Karpas-422 (cell line): ENCODE measurements at regions not wholly inside any gene's neighbourhood (a gene's known extent, or its start where the extent isn't known, plus 50 kb on each side); places are given as distances from the start of the nearest gene placed in this dataset.

Experiments
- DNase-seq: peaks from one replicate; pipeline ENCODE4 v3.0.0-alpha.2; 2015
- H2AFZ ChIP-seq: fragments of 200-600 bp; sonication (generic); 2 replicates; pipeline ENCODE4 v1.6.1; 2014; ENCODE audit warnings: antibody characterized with exemption, low read length, mixed read lengths
- H3K27ac ChIP-seq: fragments of 200-600 bp; sonication (generic); 2 replicates; pipeline ENCODE4 v1.5.1; 2014; ENCODE audit warnings: mild to moderate bottlenecking, low read length, moderate library complexity
- H3K27me3 ChIP-seq: fragments of 200-600 bp; sonication (generic); 2 replicates; pipeline ENCODE4 v1.6.1; 2014; ENCODE audit warnings: low read length, mixed read lengths
- H3K36me3 ChIP-seq: fragments of 200-600 bp; sonication (generic); 2 replicates; pipeline ENCODE4 v1.6.1; 2014; ENCODE audit warnings: low read length, mixed read lengths; ENCODE audit not compliant: insufficient read depth
- H3K4me1 ChIP-seq: fragments of 200-600 bp; sonication (generic); 2 replicates; pipeline ENCODE4 v1.6.1; 2014; ENCODE audit warnings: mild to moderate bottlenecking, low read length, mixed read lengths
- H3K4me2 ChIP-seq: fragments of 200-600 bp; sonication (generic); 2 replicates; pipeline ENCODE4 v1.6.1; 2014; ENCODE audit warnings: low read length, low read depth, mild to moderate bottlenecking; ENCODE audit not compliant: poor library complexity, severe bottlenecking
- H3K4me3 ChIP-seq: fragments of 200-600 bp; sonication (generic); 2 replicates; pipeline ENCODE4 v1.5.1; 2014; ENCODE audit warnings: mild to moderate bottlenecking, antibody characterized with exemption, low read length, mixed read lengths
- H3K79me2 ChIP-seq: fragments of 200-600 bp; sonication (generic); 2 replicates; pipeline ENCODE4 v1.6.1; 2014; ENCODE audit warnings: mild to moderate bottlenecking, low read length, mixed read lengths
- H3K9ac ChIP-seq: fragments of 200-600 bp; sonication (generic); 2 replicates; pipeline ENCODE4 v1.6.0; 2014; ENCODE audit warnings: low read length
- H3K9me2 ChIP-seq: fragments of 200-600 bp; sonication (generic), shearing (Covaris generic); replicated peaks from 2 replicates; pipeline ENCODE4 v1.6.0; 2014; ENCODE audit warnings: mild to moderate bottlenecking, low read length, moderate library complexity; ENCODE audit not compliant: insufficient read depth
- H3K9me3 ChIP-seq: fragments of 300-700, 200-600 bp; sonication (generic); 2 replicates; pipeline ENCODE4 v1.6.1; 2014; ENCODE audit warnings: low read length, mixed read lengths
- H4K20me1 ChIP-seq: fragments of 200-600 bp; sonication (generic); 2 replicates; pipeline ENCODE4 v1.6.1; 2014; ENCODE audit warnings: mild to moderate bottlenecking, antibody characterized with exemption, low read length, low read depth; ENCODE audit not compliant: insufficient read depth

DNA sequence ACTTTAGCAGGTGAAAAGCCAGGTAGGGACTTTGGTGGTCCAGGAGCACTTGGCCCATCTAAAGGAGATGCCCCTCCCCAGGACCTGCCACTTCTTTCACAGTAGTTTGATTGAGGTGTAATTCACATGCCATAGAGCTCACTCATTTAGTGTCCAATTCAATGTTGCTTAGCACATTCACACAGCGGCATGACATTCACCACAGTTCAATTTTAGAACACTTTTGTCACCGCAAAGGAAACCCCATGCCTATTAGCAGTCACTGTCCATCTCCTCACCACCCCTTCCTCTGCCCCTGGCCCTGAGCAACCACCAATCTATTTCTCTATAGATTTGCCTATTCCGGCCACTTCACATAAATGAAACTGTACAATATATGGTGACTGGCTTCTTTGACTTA, 211.6 kb upstream of the ZMIZ1 start:
- H3K27me3 ChIP-seq = no peaks in the 10 kb centered on the region
- H3K36me3 ChIP-seq = no peaks in the 10 kb centered on the region
- H2AFZ ChIP-seq = no peak overlapping the region
- no peak overlapping the region for H3K9ac ChIP-seq
- H3K9me2 ChIP-seq = no peaks in the 10 kb centered on the region
- DNase-seq = no peak
- no peak overlapping the region for H3K27ac ChIP-seq
- peaks cover 18% of the 10 kb centered on the region for H3K4me1 ChIP-seq
- no peaks in the 10 kb centered on the region for H3K9me3 ChIP-seq
- H3K4me2 ChIP-seq = no peak overlapping the region
- no peaks in the 10 kb centered on the region for H4K20me1 ChIP-seq
- no peak overlapping the region for H3K4me3 ChIP-seq
- H3K79me2 ChIP-seq = no peaks in the 10 kb centered on the region

DNA sequence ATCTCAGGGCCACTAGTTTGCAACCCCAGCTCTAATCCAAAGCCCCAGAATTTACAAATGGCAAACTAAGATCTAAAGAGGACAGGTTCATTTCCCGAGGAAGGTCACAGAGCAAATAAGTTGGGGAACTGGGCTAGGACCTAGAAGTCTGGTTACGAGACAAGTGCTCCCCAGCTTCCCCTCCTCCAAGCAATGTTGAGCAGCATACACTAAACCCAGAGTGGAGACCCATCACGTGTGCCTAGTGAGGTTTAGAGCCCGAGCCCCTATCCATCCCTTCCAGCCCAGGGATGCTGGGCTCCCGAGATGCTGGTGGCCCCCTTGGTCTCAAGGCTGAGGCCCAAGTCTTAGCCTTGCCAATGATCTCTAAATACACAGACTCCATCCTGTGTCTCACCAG, 209.5 kb upstream of the ZMIZ1 start:
- Histone ChIP-seq H3K9me2 (no peaks in the 10 kb centered on the region), H3K36me3 (no peaks in the 10 kb centered on the region), H3K4me2 (no peak overlapping the region), H4K20me1 (no peaks in the 10 kb centered on the region), H3K9ac (no peak overlapping the region), H3K4me1 (peaks cover 18% of the 10 kb centered on the region), H3K4me3 (no peak overlapping the region), H3K9me3 (no peaks in the 10 kb centered on the region), H3K79me2 (no peaks in the 10 kb centered on the region), H3K27me3 (no peaks in the 10 kb centered on the region), H2AFZ (no peak overlapping the region), H3K27ac (no peak overlapping the region)
- no peak for DNase-seq

DNA sequence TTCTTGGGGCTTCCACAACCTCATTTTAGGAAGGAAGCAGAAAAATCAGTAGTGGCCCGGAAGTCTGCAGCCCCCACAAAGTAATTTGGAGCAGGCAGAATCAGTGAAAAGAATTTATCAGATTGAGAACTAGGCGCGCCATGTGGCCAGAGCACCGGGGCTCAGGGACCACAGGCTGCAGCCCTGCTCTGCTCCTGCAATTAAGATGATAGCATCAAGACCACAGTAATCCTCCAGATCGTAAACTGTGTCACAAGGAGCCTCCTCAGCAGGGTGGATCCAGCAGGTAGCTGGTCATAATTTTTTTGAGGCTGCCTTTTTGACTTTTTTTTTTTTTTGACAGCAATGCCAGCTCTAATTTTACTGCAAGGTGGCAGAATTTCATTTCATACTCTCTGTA, 209.0 kb upstream of the ZMIZ1 start:
- no peak overlapping the region for H3K4me2 ChIP-seq
- H3K27me3 ChIP-seq = no peaks in the 10 kb centered on the region
- no peak overlapping the region for H2AFZ ChIP-seq
- no peaks in the 10 kb centered on the region for H3K9me3 ChIP-seq
- H3K27ac ChIP-seq = no peak overlapping the region
- H3K4me1 ChIP-seq = peaks cover 18% of the 10 kb centered on the region
- H3K36me3 ChIP-seq = no peaks in the 10 kb centered on the region
- H3K9ac ChIP-seq = no peak overlapping the region
- no peak overlapping the region for H3K4me3 ChIP-seq
- no peaks in the 10 kb centered on the region for H3K9me2 ChIP-seq
- no peak for DNase-seq
- no peaks in the 10 kb centered on the region for H4K20me1 ChIP-seq
- no peaks in the 10 kb centered on the region for H3K79me2 ChIP-seq

DNA sequence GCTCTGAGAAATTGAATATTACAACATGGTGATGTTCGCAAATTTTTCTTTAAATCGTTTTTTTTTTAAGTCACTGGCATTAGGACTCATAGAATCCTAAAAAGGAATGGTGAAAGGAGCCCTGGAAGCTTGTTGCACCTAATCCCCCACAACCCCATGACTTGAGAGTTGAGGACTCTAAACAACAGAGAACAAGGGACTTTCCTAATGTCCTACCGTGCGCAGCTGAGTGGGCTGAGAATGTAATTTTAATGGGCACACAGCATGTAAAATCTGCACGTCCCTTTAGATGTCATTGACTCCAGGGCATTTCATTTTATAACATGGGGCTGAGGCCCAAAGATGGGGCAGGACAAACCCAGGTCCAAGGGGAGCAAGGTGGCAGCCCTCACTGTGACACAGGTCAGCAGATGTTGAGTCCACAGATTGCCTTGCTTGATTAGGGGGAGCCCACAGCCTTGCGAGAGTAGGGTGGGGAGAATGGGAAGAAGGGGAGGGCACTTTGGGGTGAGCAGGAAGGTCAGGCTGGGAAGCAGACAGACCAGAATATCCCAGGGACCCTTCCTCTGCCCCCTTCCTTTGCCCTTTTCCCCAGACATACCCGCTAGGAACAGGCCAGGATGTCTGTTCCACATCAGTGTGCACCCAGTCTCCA, 208.4 kb upstream of the ZMIZ1 start:
- peaks cover 18% of the 10 kb centered on the region for H3K4me1 ChIP-seq
- no peaks in the 10 kb centered on the region for H4K20me1 ChIP-seq
- H3K27me3 ChIP-seq = no peaks in the 10 kb centered on the region
- no peak overlapping the region for H3K27ac ChIP-seq
- H3K9me2 ChIP-seq = no peaks in the 10 kb centered on the region
- H3K4me2 ChIP-seq = no peak overlapping the region
- no peak overlapping the region for H3K9ac ChIP-seq
- H3K9me3 ChIP-seq = no peaks in the 10 kb centered on the region
- no peaks in the 10 kb centered on the region for H3K36me3 ChIP-seq
- H3K79me2 ChIP-seq = no peaks in the 10 kb centered on the region
- DNase-seq = no peak
- no peak overlapping the region for H3K4me3 ChIP-seq
- no peak overlapping the region for H2AFZ ChIP-seq

DNA sequence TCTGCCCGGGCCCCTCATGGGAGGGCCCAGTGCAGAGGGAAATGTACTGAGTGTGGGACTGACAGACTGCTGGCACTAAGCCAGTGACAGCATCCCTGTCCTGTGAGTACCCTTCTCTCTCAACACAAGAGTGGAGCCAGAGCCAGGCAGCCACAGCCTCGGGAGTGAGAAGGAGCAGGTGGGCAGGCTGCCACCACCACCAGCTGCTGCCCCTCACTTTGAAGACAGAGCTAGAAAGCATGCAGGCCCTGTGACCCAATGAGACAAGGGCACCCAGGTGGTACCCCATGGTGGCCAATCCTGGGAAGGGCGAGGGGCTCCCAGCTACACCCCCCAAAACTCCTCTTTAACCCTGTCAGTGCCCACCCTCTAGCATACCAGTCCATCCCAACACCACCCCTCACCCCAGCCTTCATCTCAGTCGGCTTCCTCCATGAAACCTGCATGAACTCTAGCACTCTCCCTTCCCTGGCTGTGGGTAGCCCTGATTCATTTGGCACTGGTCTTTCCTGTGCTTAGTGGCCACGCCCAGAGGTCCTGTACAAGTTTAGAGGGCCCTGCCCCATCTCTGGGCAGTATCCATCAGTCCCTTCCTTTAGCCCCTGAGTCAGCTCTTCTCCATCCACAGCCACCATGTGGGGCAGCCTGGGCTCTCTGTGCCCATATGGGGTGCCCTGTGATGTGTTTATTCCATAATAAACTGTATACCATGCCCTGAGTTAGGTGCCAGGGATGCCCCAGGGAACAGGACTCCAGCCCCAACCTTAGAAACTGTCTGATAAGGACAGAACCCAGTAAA, 207.0 kb upstream of the ZMIZ1 start:
- Histone ChIP-seq H3K27ac (no peak overlapping the region), H3K36me3 (no peaks in the 10 kb centered on the region), H2AFZ (no peak overlapping the region), H3K4me2 (no peak overlapping the region), H3K9ac (no peak overlapping the region), H3K9me3 (no peaks in the 10 kb centered on the region), H3K9me2 (no peaks in the 10 kb centered on the region), H3K4me1 (peaks cover 18% of the 10 kb centered on the region), H4K20me1 (no peaks in the 10 kb centered on the region), H3K4me3 (no peak overlapping the region), H3K79me2 (no peaks in the 10 kb centered on the region), H3K27me3 (no peaks in the 10 kb centered on the region; the same call in 1 of the 2 replicates)
- DNase-seq = no peak

DNA sequence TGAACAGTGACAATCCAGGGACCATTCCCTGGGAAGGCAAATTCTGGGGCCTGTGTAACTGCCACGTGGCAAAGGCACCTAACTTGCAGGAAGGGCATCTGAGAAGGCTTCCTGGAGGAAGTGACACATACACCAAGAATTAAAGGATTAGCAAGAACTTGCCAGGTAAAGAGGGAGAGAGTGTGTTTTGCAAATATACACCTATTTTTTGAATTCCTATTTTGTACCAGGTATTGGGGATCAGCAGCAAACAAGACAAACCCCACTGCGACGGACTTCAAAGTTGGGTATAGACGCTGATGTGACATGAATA, 206.5 kb upstream of the ZMIZ1 start:
- peaks cover 18% of the 10 kb centered on the region for H3K4me1 ChIP-seq
- H2AFZ ChIP-seq = no peak overlapping the region

DNA sequence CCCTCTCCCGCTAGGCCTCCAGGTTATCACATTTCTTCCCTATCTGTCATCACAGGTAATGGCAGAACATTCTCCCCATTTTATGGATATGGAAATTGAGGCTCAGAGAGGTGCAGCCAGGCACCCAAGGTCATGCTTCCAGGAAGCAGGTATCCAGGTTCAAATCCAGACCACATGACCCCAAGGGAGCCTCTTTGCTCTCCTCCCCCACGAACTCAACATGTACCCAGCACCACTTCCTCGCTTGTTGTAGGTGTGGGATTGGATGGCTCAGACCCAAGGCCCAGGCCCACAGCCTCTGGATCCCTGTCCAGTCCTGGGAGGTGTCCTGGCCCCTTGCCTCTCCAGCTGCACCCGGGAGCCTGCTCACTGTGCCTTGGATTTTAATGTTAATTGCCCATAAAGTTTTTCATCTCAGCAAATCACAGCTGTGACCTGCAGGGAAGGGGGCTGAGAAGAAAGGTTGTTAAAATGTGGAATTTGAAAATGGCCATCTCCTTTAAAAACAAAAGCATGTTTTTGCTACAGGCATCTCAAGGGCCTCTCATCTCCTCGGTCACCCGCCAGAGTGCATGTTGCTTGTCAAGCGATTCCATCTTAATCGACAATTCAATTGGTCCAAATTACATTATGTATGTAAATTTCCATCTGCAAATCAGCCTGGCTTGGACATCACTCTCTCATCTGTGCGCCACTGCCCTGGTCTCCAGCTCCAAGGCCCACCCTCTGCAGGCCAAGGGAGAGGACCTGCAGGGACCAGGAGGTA, 205.4 kb upstream of the ZMIZ1 start:
- H3K4me1 ChIP-seq = peaks cover 11% of the 10 kb centered on the region
- H3K27ac ChIP-seq = no peak overlapping the region
- no peaks in the 10 kb centered on the region for H3K9me2 ChIP-seq
- no peak overlapping the region for H3K9ac ChIP-seq
- no peak for DNase-seq
- H4K20me1 ChIP-seq = no peaks in the 10 kb centered on the region
- no peak overlapping the region for H3K4me3 ChIP-seq
- H3K9me3 ChIP-seq = no peaks in the 10 kb centered on the region
- no peak overlapping the region for H2AFZ ChIP-seq
- H3K4me2 ChIP-seq = no peak overlapping the region
- no peaks in the 10 kb centered on the region; the same call in 1 of the 2 replicates for H3K27me3 ChIP-seq
- H3K36me3 ChIP-seq = no peaks in the 10 kb centered on the region
- no peaks in the 10 kb centered on the region for H3K79me2 ChIP-seq

More for the DNA sequence above, 206.5 kb upstream of the ZMIZ1 start:
- no peaks in the 10 kb centered on the region for H3K9me2 ChIP-seq
- no peak overlapping the region for H3K27ac ChIP-seq
- no peaks in the 10 kb centered on the region; the same call in 1 of the 2 replicates for H3K27me3 ChIP-seq
- no peak overlapping the region for H3K4me3 ChIP-seq
- H3K79me2 ChIP-seq = no peaks in the 10 kb centered on the region
- DNase-seq = no peak
- H3K36me3 ChIP-seq = no peaks in the 10 kb centered on the region
- H3K9ac ChIP-seq = no peak overlapping the region
- H3K9me3 ChIP-seq = no peaks in the 10 kb centered on the region
- no peaks in the 10 kb centered on the region for H4K20me1 ChIP-seq
- H3K4me2 ChIP-seq = no peak overlapping the region

DNA sequence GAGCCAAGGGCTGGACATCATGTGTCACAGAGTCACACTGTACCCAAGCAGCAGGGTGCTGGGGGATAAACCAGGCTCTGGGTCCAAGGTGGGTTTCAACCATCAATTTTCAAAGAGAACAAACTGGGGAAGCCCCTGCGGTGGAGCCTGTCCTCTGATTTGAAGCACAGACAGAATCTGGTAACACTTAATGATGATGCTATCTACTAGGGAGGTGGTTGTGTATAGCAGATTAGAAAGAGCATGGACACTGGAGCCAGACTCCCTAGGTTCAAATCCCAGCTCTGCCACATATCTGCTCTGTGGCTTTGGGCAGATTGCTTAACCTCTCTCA, 204.9 kb upstream of the ZMIZ1 start:
- no peaks in the 10 kb centered on the region for H3K79me2 ChIP-seq
- no peak overlapping the region for H3K4me2 ChIP-seq
- no peaks in the 10 kb centered on the region for H4K20me1 ChIP-seq
- no peak for DNase-seq
- H3K36me3 ChIP-seq = no peaks in the 10 kb centered on the region
- no peak overlapping the region for H3K9ac ChIP-seq
- no peaks in the 10 kb centered on the region; the same call in 1 of the 2 replicates for H3K27me3 ChIP-seq
- peaks cover 11% of the 10 kb centered on the region for H3K4me1 ChIP-seq
- no peaks in the 10 kb centered on the region for H3K9me2 ChIP-seq
- no peaks in the 10 kb centered on the region for H3K9me3 ChIP-seq
- H2AFZ ChIP-seq = no peak overlapping the region
- no peak overlapping the region for H3K27ac ChIP-seq
- H3K4me3 ChIP-seq = no peak overlapping the region
